Adrenal gland (tissue), 9 donors: ENCODE measurements at regions not wholly inside any gene's neighbourhood (a gene's known extent, or its start where the extent isn't known, plus 50 kb on each side); places are given as distances from the start of the nearest gene placed in this dataset.

Experiments used
- DNase-seq, 7 donors: peaks; one replicate each; pipeline ENCODE4 v3.0.0-alpha.2; 2019 to 2020
- H3K27ac ChIP-seq, 5 donors: fragments of 200-600 bp; sonication (generic) in 4 of 5; 1 replicate in 3 of 5; 2 replicates in 2 of 5; pipeline versions ENCODE4 v1.5.1 to v1.8.0; 2016 to 2020; ENCODE audit warnings: mild to moderate bottlenecking in 1 of 5
- H3K27me3 ChIP-seq: fragments of 200-600 bp; 2 replicates; pipeline ENCODE4 v1.8.0; 2021
- H3K36me3 ChIP-seq, 2 donors: fragments of 200-600 bp; replicated peaks in 1 of 2; 1 replicate in 1 of 2; 2 replicates in 1 of 2; pipeline versions ENCODE4 v1.5.1 to v1.8.0; 2018 to 2022
- H3K4me1 ChIP-seq, 2 donors: fragments of 200-600 bp; replicated peaks in 1 of 2; 1 replicate in 1 of 2; 2 replicates in 1 of 2; pipeline versions ENCODE4 v1.5.1 to v1.8.0; 2018 to 2021
- H3K4me3 ChIP-seq, 4 donors: fragments of 200-600 bp; sonication (generic) in 3 of 4; one replicate each; pipeline ENCODE4 v1.5.1; 2016 to 2018
- H3K9me3 ChIP-seq, 3 donors: fragments of 200-600 bp; sonication (generic) in 1 of 3; replicated peaks in 1 of 3; 1 replicate in 2 of 3; 2 replicates in 1 of 3; pipeline versions ENCODE4 v1.5.1 to v1.8.0; 2016 to 2021
- POLR2A ChIP-seq, 2 donors: fragments of 450-650 bp; IDR thresholded peaks; one replicate each; pipeline ENCODE4 v1.6.1; 2017; ENCODE audit warnings: antibody characterized with exemption in 2 of 2, mild to moderate bottlenecking in 2 of 2, moderate library complexity in 1 of 2
- WGBS, 4 donors: extraction: QIAGEN DNeasy Blood & Tissue Kit in 2 of 4; methylation state at CpG; one replicate each; pipeline versions ENCODE4 v1.1.5 to v1.1.7; 2013 to 2017; 5-methylcytosine and 5-hydroxymethylcytosine counted together
- intact Hi-C, 2 donors: fragments of 100-400 bp; cut with DNase I; formaldehyde crosslinking; loops; one replicate each; pipeline versions ENCODE4 v1.14.1 to v1.15.0; 2022 to 2023
- TF ChIP-seq, protein P1 (sequence below), 6 experiments: fragments of 450-650 bp in 4 of 6; fragments of 200-600 bp in 2 of 6; sonication (generic) in 1 of 6; IDR thresholded peaks; 1 replicate in 5 of 6; 2 replicates in 1 of 6; pipeline versions ENCODE4 v1.5.1 to v1.8.0; 2016 to 2021; ENCODE audit warnings: antibody characterized with exemption in 6 of 6, mild to moderate bottlenecking in 2 of 6, moderate library complexity in 1 of 6
- donor health status: healthy with polysubstance abuse.
- donor health status: Bipolar disorder and iron deficiency.
- donor health status: DM: yes; HTN: yes; CAD: no.
- donor health status: DM: no; HTN: no; CAD: no.
- donor health status: DM: no; HTN: no; CAD: no.

DNA sequence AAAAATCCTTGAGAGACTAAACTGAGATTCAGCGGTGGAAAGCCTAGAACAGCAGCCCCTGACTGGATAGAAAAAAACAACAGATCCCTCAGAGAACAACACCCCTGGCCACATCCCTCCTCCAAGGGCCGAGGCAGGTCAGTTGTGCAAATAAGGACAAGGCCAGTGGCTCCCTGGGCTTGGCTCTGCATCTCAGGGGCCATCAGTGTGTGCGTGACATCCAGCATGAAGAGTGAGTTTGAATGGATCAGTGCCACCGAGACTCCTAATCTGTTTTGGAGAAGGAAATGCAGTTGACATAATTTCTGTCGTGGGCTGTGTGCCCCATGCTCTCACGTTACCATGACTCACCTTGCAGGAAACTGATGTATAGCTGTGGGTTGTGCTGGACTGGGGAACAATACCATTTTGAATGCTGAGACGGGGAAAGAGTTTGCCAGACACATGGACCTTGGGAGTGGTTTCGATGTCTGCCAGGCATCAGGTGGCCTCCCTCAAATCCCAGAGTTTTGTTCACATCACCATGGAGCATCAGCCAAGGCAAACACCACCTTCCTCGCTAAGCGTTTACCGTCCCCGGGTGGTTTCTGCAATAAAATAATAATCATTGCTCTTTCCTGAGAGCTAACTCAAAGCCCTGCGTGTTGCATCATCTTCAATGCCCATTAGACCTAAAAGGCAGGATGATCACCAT lies 153.2 kb upstream of the FZD8 start:
- 67 to 83% (median 69%) methylated on average over 9 to 13 of the region's 13 CpGs for WGBS, 4 donors
- intact Hi-C loops, result no loop called here
- H3K27me3 ChIP-seq, result no peaks in the 10 kb centered on the region

GRCh38 chr10:35794703-35795102 lies 152.6 kb upstream of the FZD8 start:
- Histone ChIP-seq H3K27me3 (no peaks in the 10 kb centered on the region), H3K4me3 (no peak overlapping the region), H3K36me3 (no peaks in the 10 kb centered on the region), H3K9me3 (no peaks in the 10 kb centered on the region), H3K4me1 (no peaks in the 10 kb centered on the region), H3K27ac (no peak overlapping the region)
- 82 to 91% (median 83%) methylated on average over 9 to 12 of the region's 12 CpGs for WGBS, 4 donors
- no peak for TF ChIP-seq POLR2A (IDR thresholded peaks at IDR 0.05)
- TF ChIP-seq, protein P1, sequence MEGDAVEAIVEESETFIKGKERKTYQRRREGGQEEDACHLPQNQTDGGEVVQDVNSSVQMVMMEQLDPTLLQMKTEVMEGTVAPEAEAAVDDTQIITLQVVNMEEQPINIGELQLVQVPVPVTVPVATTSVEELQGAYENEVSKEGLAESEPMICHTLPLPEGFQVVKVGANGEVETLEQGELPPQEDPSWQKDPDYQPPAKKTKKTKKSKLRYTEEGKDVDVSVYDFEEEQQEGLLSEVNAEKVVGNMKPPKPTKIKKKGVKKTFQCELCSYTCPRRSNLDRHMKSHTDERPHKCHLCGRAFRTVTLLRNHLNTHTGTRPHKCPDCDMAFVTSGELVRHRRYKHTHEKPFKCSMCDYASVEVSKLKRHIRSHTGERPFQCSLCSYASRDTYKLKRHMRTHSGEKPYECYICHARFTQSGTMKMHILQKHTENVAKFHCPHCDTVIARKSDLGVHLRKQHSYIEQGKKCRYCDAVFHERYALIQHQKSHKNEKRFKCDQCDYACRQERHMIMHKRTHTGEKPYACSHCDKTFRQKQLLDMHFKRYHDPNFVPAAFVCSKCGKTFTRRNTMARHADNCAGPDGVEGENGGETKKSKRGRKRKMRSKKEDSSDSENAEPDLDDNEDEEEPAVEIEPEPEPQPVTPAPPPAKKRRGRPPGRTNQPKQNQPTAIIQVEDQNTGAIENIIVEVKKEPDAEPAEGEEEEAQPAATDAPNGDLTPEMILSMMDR (IDR thresholded peaks at IDR 0.05), result no peak
- intact Hi-C loops, result no loop called here
- DNase-seq, result no peak

More for the DNA sequence above, 153.2 kb upstream of the FZD8 start:
- H3K4me3 ChIP-seq, result no peak overlapping the region
- H3K9me3 ChIP-seq, result no peaks in the 10 kb centered on the region
- TF ChIP-seq, protein P1 (IDR thresholded peaks at IDR 0.05), result no peak
- no peak for TF ChIP-seq POLR2A (IDR thresholded peaks at IDR 0.05)
- no peaks in the 10 kb centered on the region for H3K36me3 ChIP-seq
- H3K4me1 ChIP-seq, result no peaks in the 10 kb centered on the region
- DNase-seq, result no peak
- no peak overlapping the region for H3K27ac ChIP-seq

GRCh38 chr10:35792291-35792690 lies 150.2 kb upstream of the FZD8 start:
- Histone ChIP-seq H3K4me1 (no peaks in the 10 kb centered on the region), H3K4me3 (no peak overlapping the region), H3K9me3 (no peaks in the 10 kb centered on the region), H3K36me3 (no peaks in the 10 kb centered on the region), H3K27me3 (no peaks in the 10 kb centered on the region), H3K27ac (no peak overlapping the region)
- 72 to 77% (median 74%) methylated on average over 7 of the region's 7 CpGs for WGBS, 4 donors
- TF ChIP-seq, protein P1 (IDR thresholded peaks at IDR 0.05), result no peak
- TF ChIP-seq POLR2A (IDR thresholded peaks at IDR 0.05), result no peak
- intact Hi-C loops, result no loop called here
- DNase-seq, result no peak

DNA sequence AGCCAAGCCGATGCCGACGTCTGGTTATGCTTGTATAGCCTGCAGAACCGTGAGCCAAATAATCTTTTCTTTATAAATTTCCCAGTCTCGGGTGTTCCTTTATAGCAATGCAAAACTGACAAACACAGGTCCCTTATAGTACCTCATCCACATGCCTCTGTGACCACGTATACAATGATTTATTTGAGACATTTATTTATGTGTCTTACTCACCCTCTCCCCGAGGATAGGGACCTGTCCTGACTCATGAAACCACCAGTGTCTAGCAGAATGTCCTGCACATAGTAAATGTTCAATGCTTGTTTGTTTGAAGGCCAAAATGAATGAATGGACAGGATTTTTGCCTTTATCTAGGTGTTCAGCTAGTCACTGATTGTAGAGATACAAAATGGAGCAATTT lies 147.9 kb upstream of the FZD8 start:
- H3K36me3 ChIP-seq, result no peaks in the 10 kb centered on the region
- intact Hi-C loops, result no loop called here
- H3K4me3 ChIP-seq, result no peak overlapping the region
- no peaks in the 10 kb centered on the region for H3K9me3 ChIP-seq
- TF ChIP-seq, protein P1 (IDR thresholded peaks at IDR 0.05), result no peak
- no peak for TF ChIP-seq POLR2A (IDR thresholded peaks at IDR 0.05)
- no peak overlapping the region for H3K27ac ChIP-seq
- no peaks in the 10 kb centered on the region for H3K27me3 ChIP-seq
- DNase-seq, result no peak
- no peaks in the 10 kb centered on the region for H3K4me1 ChIP-seq
- 67 to 79% (median 71%) methylated on average over 7 of the region's 7 CpGs for WGBS, 4 donors
